Right lobe of liver (tissue), 6 donors: ENCODE measurements at regions not wholly inside any gene's neighbourhood (a gene's known extent, or its start where the extent isn't known, plus 50 kb on each side); places are given as distances from the start of the nearest gene placed in this dataset.

Source experiments
- ATAC-seq, 4 donors: fragments of 200-7000 bp; cut with Tn5 transposase; one replicate each; pipeline ENCODE4 v1.9.1; 2020; ENCODE audit warnings: mild to moderate bottlenecking in 4 of 4, moderate library complexity in 4 of 4
- DNase-seq, 3 donors: peaks; one replicate each; pipeline ENCODE4 v3.0.0-alpha.2; 2020
- H3K27ac ChIP-seq, 3 donors: fragments of 200-600 bp; one replicate each; pipeline ENCODE4 v1.8.0; 2022
- H3K27me3 ChIP-seq, 2 donors: fragments of 200-600 bp; one replicate each; pipeline ENCODE4 v1.8.0; 2022
- H3K36me3 ChIP-seq, 4 donors: fragments of 200-600 bp; sonication (generic) in 1 of 4; one replicate each; pipeline versions ENCODE4 v1.5.1 to v1.8.0; 2017 to 2022; ENCODE audit warnings: control low read depth in 1 of 4
- H3K4me1 ChIP-seq, 4 donors: fragments of 200-600 bp; sonication (generic) in 1 of 4; one replicate each; pipeline versions ENCODE4 v1.5.1 to v1.8.0; 2017 to 2022; ENCODE audit warnings: control low read depth in 1 of 4
- H3K4me3 ChIP-seq, 3 donors: fragments of 200-600 bp; one replicate each; pipeline ENCODE4 v1.8.0; 2022
- H3K9me3 ChIP-seq, 4 donors: fragments of 200-600 bp; sonication (generic) in 1 of 4; one replicate each; pipeline versions ENCODE4 v1.5.1 to v1.8.0; 2017 to 2022; ENCODE audit warnings: control low read depth in 1 of 4
- POLR2A ChIP-seq: fragments of 450-650 bp; IDR thresholded peaks from one replicate; pipeline ENCODE4 v1.6.1; 2017; ENCODE audit warnings: antibody characterized with exemption, mild to moderate bottlenecking
- WGBS: methylation state at CpG from one replicate; pipeline ENCODE4 v1.1.6; 2018; ENCODE audit warnings: low coverage, low lambda C conversion rate; ENCODE audit not compliant: insufficient coverage; ENCODE audit errors: missing lambda C conversion rate; 5-methylcytosine and 5-hydroxymethylcytosine counted together
- intact Hi-C, 2 donors: fragments of 100-400 bp; cut with DNase I; formaldehyde crosslinking; loops; one replicate each; pipeline versions ENCODE4 v1.11.2 to v1.14.1; 2022
- TF ChIP-seq, protein P1 (sequence below), 4 donors: fragments of 200-600 bp in 3 of 4; fragments of 450-650 bp in 1 of 4; IDR thresholded peaks; one replicate each; pipeline versions ENCODE4 v1.5.1 to v1.8.0; 2016 to 2022; ENCODE audit warnings: antibody characterized with exemption in 4 of 4, mild to moderate bottlenecking in 2 of 4
- donor health status: DM: no; HTN: yes; CAD: no.
- donor health status: DM: no; HTN: no; CAD: no.
- donor health status: DM: no; HTN: no; CAD: no.
- donor health status: DM: no; HTN: yes; CAD: no.
- donor health status: DM: no; HTN: yes; CAD: no.

DNA sequence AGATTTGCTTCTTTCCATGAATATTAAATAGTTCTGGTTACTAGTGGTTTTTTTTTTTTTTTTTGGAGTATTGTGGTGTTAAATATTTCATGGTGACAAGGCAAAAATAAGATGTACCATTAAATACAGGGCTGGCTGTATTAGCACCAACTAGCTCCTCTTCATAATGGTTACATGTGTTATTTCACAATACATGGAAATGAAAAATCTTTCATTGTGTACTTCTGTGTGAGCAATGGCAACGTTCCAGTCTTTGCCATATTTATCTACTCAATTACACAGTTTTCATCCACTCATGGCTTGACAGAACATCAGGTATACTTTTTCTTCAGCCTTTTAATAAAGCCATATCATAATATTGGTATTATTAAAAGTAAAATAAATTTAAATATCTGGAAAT, 394.7 kb upstream of the GRM3 start:
- TF ChIP-seq, protein P1, sequence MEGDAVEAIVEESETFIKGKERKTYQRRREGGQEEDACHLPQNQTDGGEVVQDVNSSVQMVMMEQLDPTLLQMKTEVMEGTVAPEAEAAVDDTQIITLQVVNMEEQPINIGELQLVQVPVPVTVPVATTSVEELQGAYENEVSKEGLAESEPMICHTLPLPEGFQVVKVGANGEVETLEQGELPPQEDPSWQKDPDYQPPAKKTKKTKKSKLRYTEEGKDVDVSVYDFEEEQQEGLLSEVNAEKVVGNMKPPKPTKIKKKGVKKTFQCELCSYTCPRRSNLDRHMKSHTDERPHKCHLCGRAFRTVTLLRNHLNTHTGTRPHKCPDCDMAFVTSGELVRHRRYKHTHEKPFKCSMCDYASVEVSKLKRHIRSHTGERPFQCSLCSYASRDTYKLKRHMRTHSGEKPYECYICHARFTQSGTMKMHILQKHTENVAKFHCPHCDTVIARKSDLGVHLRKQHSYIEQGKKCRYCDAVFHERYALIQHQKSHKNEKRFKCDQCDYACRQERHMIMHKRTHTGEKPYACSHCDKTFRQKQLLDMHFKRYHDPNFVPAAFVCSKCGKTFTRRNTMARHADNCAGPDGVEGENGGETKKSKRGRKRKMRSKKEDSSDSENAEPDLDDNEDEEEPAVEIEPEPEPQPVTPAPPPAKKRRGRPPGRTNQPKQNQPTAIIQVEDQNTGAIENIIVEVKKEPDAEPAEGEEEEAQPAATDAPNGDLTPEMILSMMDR (IDR thresholded peaks at IDR 0.05) = no peak
- TF ChIP-seq POLR2A = no peak
- DNase-seq = no peak
- WGBS = 22% methylated on average over 1 of the region's 1 CpG

DNA sequence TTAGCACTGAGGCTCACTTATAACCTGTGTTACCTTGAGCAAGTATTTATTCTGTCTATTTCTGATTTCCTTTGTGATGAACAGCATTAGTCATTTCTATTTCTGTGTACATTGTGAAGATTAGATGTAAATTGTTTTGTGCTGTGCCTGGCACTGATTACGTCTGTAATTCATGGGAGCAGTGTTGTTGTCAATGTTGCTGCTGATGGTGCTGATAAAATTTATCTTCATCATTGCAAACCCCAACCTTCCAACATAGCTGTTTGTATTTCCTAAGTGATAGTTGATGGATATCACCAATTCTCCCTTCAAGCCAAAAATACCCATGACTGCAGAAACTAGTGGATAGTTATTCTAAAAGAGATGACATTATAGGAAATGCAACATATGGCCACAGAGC, 400.5 kb upstream of the GRM3 start:
- H3K27me3 ChIP-seq = no peaks in the 10 kb centered on the region
- TF ChIP-seq POLR2A = no peak
- TF ChIP-seq, protein P1 (IDR thresholded peaks at IDR 0.05) = no peak
- no peaks in the 10 kb centered on the region for H3K9me3 ChIP-seq
- no peak overlapping the region for H3K4me3 ChIP-seq
- no peaks in the 10 kb centered on the region for H3K36me3 ChIP-seq
- 26% methylated on average over 1 of the region's 1 CpG for WGBS
- DNase-seq (no peak), ATAC-seq (no peak)
- no peaks in the 10 kb centered on the region for H3K4me1 ChIP-seq
- H3K27ac ChIP-seq = no peak overlapping the region
- intact Hi-C loops = no loop called here

More for the DNA sequence above, 394.7 kb upstream of the GRM3 start:
- no peaks in the 10 kb centered on the region for H3K36me3 ChIP-seq
- no peaks in the 10 kb centered on the region for H3K27me3 ChIP-seq
- H3K4me1 ChIP-seq = no peaks in the 10 kb centered on the region
- no peaks in the 10 kb centered on the region for H3K9me3 ChIP-seq
- H3K4me3 ChIP-seq = no peak overlapping the region
- intact Hi-C loops = no loop called here
- no peak overlapping the region for H3K27ac ChIP-seq
- ATAC-seq = no peak

DNA sequence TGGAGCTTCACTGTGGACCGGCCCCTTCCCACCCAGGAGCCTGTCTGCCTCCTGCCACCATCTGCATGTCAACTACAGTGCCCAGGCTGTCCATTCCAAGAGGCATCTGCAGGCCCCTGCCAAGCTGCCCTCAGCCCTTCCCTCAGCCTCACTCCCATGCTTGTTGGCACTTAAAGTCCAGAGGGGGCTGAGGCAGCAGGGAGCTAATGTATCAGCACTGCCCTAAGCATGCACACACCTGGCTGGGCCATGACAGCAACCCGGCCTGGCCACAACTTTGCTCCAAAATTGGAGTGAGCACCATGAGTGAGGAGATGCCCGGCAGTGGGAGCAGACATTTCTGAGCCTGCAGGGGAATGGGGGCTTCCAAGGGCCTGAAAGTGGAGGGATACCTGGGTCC, 417.5 kb upstream of the GRM3 start:
- DNase-seq = peak in 1 of 3 donors; percentile 37
- no CpG with 5 or more reads among the region's 3 CpGs for WGBS
- no peak for TF ChIP-seq POLR2A
- TF ChIP-seq, protein P1 (IDR thresholded peaks at IDR 0.05) = no peak
- Histone ChIP-seq H3K9me3 (no peaks in the 10 kb centered on the region), H3K4me1 (no peaks in the 10 kb centered on the region), H3K4me3 (no peak overlapping the region), H3K27me3 (no peaks in the 10 kb centered on the region), H3K27ac (no peak overlapping the region), H3K36me3 (no peaks in the 10 kb centered on the region)
- ATAC-seq = peak in 1 of 4 donors; percentile 11
- intact Hi-C loops = no loop called here

DNA sequence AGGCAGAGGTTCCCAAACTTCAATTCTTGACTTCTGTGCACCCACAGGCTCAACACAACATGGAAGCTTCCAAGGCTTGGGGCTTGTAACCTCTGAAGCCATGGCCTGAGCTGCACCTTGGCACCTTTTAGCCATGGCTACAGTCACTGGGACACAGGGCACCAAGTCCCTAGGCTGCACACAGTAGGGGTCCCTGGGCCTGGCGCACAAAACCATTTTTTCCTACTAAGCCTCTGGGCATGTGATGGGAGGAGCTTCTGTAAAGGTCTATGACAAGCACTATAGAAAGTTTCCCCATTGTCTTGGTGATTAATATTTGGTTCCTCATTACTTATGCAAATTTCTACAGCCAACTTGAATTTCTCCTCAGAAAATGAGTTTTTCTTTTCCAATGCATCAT, 420.9 kb upstream of the GRM3 start:
- Histone ChIP-seq H3K27ac (no peak overlapping the region), H3K4me3 (no peak overlapping the region), H3K27me3 (no peaks in the 10 kb centered on the region), H3K36me3 (no peaks in the 10 kb centered on the region), H3K4me1 (no peaks in the 10 kb centered on the region), H3K9me3 (no peaks in the 10 kb centered on the region)
- WGBS = 40% methylated on average over 1 of the region's 1 CpG
- DNase-seq (no peak), ATAC-seq (no peak)
- TF ChIP-seq, protein P1 (IDR thresholded peaks at IDR 0.05) = no peak
- no peak for TF ChIP-seq POLR2A
- intact Hi-C loops = no loop called here

DNA sequence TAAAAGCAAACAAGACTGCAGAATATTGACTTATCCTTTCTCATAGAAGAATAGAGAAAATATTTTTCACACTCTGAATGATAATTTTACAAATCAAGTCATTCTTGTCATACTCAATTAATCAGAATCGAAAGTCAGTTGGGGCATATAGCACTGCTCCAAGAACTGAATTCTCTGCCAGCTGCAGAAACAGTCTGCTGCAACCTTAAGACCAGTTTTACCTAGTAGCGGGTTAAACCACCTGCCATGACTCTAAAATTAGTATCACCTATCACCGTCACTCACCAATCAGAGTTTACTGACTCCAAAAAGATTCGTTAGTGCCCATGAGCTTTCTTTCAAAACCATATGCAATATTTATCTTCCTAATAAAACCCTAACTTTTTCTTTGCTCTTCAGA, 429.0 kb upstream of the GRM3 start:
- no peaks in the 10 kb centered on the region for H3K36me3 ChIP-seq
- TF ChIP-seq, protein P1 (IDR thresholded peaks at IDR 0.05) = no peak
- TF ChIP-seq POLR2A = no peak
- intact Hi-C loops = no loop called here
- ATAC-seq (no peak), DNase-seq (no peak)
- no peak overlapping the region for H3K4me3 ChIP-seq
- WGBS = 36% methylated on average over 4 of the region's 4 CpGs
- no peaks in the 10 kb centered on the region for H3K9me3 ChIP-seq
- no peak overlapping the region for H3K27ac ChIP-seq
- H3K4me1 ChIP-seq = no peaks in the 10 kb centered on the region
- no peaks in the 10 kb centered on the region for H3K27me3 ChIP-seq
